Panc1 (cell line): ENCODE measurements at regions not wholly inside any gene's neighbourhood (a gene's known extent, or its start where the extent isn't known, plus 50 kb on each side); places are given as distances from the start of the nearest gene placed in this dataset.

ENCODE experiments used
- ATAC-seq: fragments of 200-7000 bp; cut with Tn5 transposase; 2 replicates; pipeline ENCODE4 v1.9.1; 2020; ENCODE audit warnings: mild to moderate bottlenecking, moderate library complexity
- BruUV-seq: library from RNA; stranded (reverse); fragments of 400-500 nt; replicated peaks from 2 replicates; lab custom pipeline; 2021; lab: Mats Ljungman, UMichigan
- CTCF ChIA-PET: fragments of 300-600 bp; sonication (Branson Sonifier 250); formaldehyde crosslinking; loops from one replicate; lab custom pipeline; 2022; ENCODE audit warnings: antibody characterized with exemption; lab: Charles Lee
- POLR2A ChIA-PET: fragments of 300-600 bp; sonication (Branson Sonifier 250); formaldehyde crosslinking; loops from one replicate; lab custom pipeline; 2022; ENCODE audit warnings: antibody characterized with exemption; lab: Charles Lee
- DNase-seq: peaks from one replicate; pipeline ENCODE4 v3.0.0-alpha.2; 2010; ENCODE audit warnings: low read depth, low spot score
- H3K27ac ChIP-seq: 2 replicates; pipeline ENCODE4 v1.5.1; 2011; ENCODE audit warnings: mild to moderate bottlenecking, low read length, inconsistent platforms
- H3K27me3 ChIP-seq: fragments of 200-500 bp; sonication (Bioruptor generic); 2 replicates; pipeline ENCODE4 v1.6.0; 2014; ENCODE audit warnings: low read length, inconsistent platforms; ENCODE audit not compliant: control insufficient read depth, insufficient read depth
- H3K36me3 ChIP-seq: fragments of 200-500 bp; sonication (Bioruptor generic); 2 replicates; pipeline ENCODE4 v1.5.1; 2014; ENCODE audit warnings: inconsistent platforms, mild to moderate bottlenecking, low read length, moderate library complexity; ENCODE audit not compliant: control insufficient read depth, insufficient read depth
- H3K4me1 ChIP-seq: 2 replicates; pipeline ENCODE4 v1.5.1; 2011; ENCODE audit warnings: inconsistent platforms, mild to moderate bottlenecking, low read length, moderate library complexity; ENCODE audit not compliant: control insufficient read depth, insufficient read depth
- H3K4me3 ChIP-seq, 2 experiments: 2 replicates each; pipeline ENCODE4 v1.5.1; 2011 to 2012; ENCODE audit warnings: low read depth in 2 of 2, low read length in 2 of 2, mild to moderate bottlenecking in 2 of 2, inconsistent platforms in 1 of 2, moderate library complexity in 1 of 2
- H3K9me3 ChIP-seq: fragments of 200-500 bp; sonication (Bioruptor generic); 2 replicates; pipeline ENCODE4 v1.5.1; 2014; ENCODE audit warnings: low read depth, mild to moderate bottlenecking, inconsistent platforms, low read length, moderate library complexity; ENCODE audit not compliant: control insufficient read depth, insufficient read depth
- POLR2AphosphoS5 ChIP-seq: IDR thresholded peaks from 2 replicates; pipeline ENCODE4 v1.6.1; 2012; ENCODE audit warnings: mild to moderate bottlenecking, low read depth, low read length, moderate library complexity
- SIN3A ChIP-seq: IDR thresholded peaks from 2 replicates; pipeline ENCODE4 v1.6.1; 2012; ENCODE audit warnings: low read depth, mild to moderate bottlenecking, low read length, moderate library complexity, borderline replicate concordance; ENCODE audit not compliant: insufficient read depth
- TCF7L2 ChIP-seq: IDR thresholded peaks from 2 replicates; pipeline ENCODE4 v1.6.1; 2011; ENCODE audit warnings: mild to moderate bottlenecking, low read depth, low read length, inconsistent platforms
- in situ Hi-C: cut with HindIII; loops from 2 replicates; pipeline ENCODE4 v1.10.0; 2016; ENCODE audit warnings: low sequenced_read_pairs, low pct_unique_long_range_greater_than_20kb
- intact Hi-C: fragments of 100-400 bp; cut with micrococcal nuclease; formaldehyde crosslinking; loops from one replicate; pipeline ENCODE4 v1.10.0; 2022; ENCODE audit not compliant: unreplicated experiment
- TF ChIP-seq, protein P1 (sequence below): fragments of 450-650 bp; IDR thresholded peaks from 2 replicates; pipeline ENCODE4 v1.5.1; 2017; ENCODE audit warnings: mild to moderate bottlenecking
- TF ChIP-seq, protein P2 (sequence below), 2 experiments: IDR thresholded peaks; 2 replicates each; pipeline ENCODE4 v1.6.1; 2011 to 2012; ENCODE audit warnings: low read depth in 2 of 2, control low read depth in 1 of 2, low read length in 1 of 2, mild to moderate bottlenecking in 1 of 2, moderate library complexity in 1 of 2; ENCODE audit not compliant: insufficient read depth in 1 of 2

DNA sequence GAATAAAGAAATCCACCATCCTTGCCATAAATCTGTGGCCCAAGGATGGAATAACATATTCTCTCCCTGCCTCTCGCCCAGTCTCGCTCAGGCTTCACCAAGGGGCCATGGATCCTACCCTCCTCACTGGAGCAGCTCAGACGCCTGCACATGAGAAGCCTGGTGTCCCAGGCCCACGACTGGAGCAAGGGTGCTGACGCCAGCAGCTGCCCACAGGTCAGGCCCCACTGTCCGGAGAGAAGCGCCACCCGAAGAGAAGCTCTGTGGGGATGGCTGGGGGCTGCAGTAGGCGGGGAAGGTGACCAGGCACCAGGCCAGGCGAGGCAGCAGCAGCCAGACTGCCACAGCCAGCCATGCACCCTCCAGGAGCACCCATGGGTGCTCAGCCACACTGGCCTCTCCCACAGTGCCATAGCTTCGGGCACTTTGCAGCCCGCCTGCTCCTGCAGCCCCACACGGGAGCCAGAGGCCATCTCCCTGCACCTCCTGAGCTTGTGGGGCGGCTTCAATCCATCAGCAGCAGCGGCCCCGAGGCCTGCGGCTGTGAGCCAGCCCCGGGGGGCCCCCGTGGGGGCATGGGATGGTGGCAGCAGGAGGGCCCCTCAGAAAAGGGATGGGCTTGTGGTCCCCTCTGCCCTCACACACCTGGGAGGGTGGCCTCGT lies 286.2 kb upstream of the SGK1 start:
- in situ Hi-C loops (no loop called here), intact Hi-C loops (no loop called here)
- Histone ChIP-seq H3K4me3 (no peak overlapping the region), H3K9me3 (no peaks in the 10 kb centered on the region), H3K36me3 (no peaks in the 10 kb centered on the region), H3K4me1 (no peaks in the 10 kb centered on the region), H3K27ac (no peak overlapping the region), H3K27me3 (no peaks in the 10 kb centered on the region)
- CTCF ChIA-PET, result no interaction called here
- TF ChIP-seq, protein P1, sequence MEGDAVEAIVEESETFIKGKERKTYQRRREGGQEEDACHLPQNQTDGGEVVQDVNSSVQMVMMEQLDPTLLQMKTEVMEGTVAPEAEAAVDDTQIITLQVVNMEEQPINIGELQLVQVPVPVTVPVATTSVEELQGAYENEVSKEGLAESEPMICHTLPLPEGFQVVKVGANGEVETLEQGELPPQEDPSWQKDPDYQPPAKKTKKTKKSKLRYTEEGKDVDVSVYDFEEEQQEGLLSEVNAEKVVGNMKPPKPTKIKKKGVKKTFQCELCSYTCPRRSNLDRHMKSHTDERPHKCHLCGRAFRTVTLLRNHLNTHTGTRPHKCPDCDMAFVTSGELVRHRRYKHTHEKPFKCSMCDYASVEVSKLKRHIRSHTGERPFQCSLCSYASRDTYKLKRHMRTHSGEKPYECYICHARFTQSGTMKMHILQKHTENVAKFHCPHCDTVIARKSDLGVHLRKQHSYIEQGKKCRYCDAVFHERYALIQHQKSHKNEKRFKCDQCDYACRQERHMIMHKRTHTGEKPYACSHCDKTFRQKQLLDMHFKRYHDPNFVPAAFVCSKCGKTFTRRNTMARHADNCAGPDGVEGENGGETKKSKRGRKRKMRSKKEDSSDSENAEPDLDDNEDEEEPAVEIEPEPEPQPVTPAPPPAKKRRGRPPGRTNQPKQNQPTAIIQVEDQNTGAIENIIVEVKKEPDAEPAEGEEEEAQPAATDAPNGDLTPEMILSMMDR, result no peak
- TF ChIP-seq POLR2AphosphoS5 (no peak), SIN3A (no peak), TCF7L2 (no peak)
- TF ChIP-seq, protein P2, sequence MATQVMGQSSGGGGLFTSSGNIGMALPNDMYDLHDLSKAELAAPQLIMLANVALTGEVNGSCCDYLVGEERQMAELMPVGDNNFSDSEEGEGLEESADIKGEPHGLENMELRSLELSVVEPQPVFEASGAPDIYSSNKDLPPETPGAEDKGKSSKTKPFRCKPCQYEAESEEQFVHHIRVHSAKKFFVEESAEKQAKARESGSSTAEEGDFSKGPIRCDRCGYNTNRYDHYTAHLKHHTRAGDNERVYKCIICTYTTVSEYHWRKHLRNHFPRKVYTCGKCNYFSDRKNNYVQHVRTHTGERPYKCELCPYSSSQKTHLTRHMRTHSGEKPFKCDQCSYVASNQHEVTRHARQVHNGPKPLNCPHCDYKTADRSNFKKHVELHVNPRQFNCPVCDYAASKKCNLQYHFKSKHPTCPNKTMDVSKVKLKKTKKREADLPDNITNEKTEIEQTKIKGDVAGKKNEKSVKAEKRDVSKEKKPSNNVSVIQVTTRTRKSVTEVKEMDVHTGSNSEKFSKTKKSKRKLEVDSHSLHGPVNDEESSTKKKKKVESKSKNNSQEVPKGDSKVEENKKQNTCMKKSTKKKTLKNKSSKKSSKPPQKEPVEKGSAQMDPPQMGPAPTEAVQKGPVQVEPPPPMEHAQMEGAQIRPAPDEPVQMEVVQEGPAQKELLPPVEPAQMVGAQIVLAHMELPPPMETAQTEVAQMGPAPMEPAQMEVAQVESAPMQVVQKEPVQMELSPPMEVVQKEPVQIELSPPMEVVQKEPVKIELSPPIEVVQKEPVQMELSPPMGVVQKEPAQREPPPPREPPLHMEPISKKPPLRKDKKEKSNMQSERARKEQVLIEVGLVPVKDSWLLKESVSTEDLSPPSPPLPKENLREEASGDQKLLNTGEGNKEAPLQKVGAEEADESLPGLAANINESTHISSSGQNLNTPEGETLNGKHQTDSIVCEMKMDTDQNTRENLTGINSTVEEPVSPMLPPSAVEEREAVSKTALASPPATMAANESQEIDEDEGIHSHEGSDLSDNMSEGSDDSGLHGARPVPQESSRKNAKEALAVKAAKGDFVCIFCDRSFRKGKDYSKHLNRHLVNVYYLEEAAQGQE (IDR thresholded peaks at IDR 0.05; ENCODE audit: insufficient read depth in 1 of 2, low read depth in 2 of 2, low read length in 1 of 2), result no peak
- BruUV-seq, result no TSS peak
- DNase-seq (no peak), ATAC-seq (no peak)
- POLR2A ChIA-PET, result no interaction called here

DNA sequence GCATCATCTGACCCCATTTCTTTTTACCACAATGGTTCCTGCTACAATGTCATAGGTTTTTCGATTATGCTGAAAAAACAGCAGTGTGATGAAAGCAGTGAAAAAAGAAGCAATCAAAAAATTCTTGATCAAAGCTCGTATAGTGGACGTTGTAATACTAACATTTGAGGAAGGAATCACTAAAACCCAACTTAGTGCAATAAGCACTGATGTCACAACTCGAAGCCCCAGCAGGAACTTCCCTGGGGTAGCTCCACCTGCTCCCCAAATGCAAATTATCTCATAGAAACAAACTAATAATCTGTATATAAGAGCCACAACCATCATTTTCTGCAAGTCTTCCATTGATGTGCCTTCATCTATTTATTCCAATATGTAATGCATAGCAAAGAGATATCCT lies 285.6 kb upstream of the SGK1 start:
- Histone ChIP-seq H3K4me3 (no peak overlapping the region), H3K27ac (no peak overlapping the region), H3K9me3 (no peaks in the 10 kb centered on the region), H3K36me3 (no peaks in the 10 kb centered on the region), H3K27me3 (no peaks in the 10 kb centered on the region), H3K4me1 (no peaks in the 10 kb centered on the region)
- intact Hi-C loops, result no loop called here
- POLR2A ChIA-PET, result no interaction called here
- CTCF ChIA-PET, result no interaction called here
- BruUV-seq, result no TSS peak
- no peak for ATAC-seq
- in situ Hi-C loops, result no loop called here
- no peak for DNase-seq
- TF ChIP-seq, protein P2 (IDR thresholded peaks at IDR 0.05; ENCODE audit: insufficient read depth in 1 of 2, low read depth in 2 of 2, low read length in 1 of 2), result no peak
- TF ChIP-seq SIN3A (no peak), POLR2AphosphoS5 (no peak), TCF7L2 (no peak)
- TF ChIP-seq, protein P1, result no peak
